ENCODE measurements at regions not wholly inside any gene's neighbourhood (a gene's known extent, or its start where the extent isn't known, plus 50 kb on each side); places are given as distances from the start of the nearest gene placed in this dataset.

DNA sequence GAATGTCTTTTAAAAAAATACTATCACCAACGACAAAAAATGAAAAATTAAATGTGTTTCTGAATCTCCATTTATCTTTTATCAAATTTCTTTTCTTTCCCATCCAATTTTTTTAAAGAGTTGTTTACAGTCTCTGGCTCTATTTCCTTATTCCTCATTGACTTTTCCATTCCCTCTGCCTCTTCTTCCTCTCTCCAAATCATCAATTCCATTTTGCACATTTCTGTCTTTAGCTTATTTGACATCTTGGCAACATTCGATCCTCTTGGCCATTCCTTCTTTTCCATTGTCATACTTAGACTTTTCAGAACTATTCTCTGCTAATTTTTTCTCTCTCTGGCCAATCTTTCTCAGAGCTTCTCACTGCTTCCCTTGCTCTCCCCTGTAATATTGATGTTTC lies 497.6 kb downstream of the PLPP3 start:
- no peaks in the 10 kb centered on the region for H3K4me1 ChIP-seq (ENCODE audit: insufficient read depth, low read length)
- H3K9me3 ChIP-seq (ENCODE audit: low read length) = no peaks in the 10 kb centered on the region
- WGBS (ENCODE audit: low lambda C conversion rate) = 2% methylated on average over 2 of the region's 2 CpGs
- no TSS peak for BruUV-seq (replicated peaks)
- no peak overlapping the region for H2AFZ ChIP-seq (ENCODE audit: low read length)
- H3K36me3 ChIP-seq (replicated peaks in 1 of 2; ENCODE audit: control insufficient read depth in 1 of 2, insufficient read depth in 2 of 2, low read length in 2 of 2) = no peaks in the 10 kb centered on the region
- H3K27me3 ChIP-seq (ENCODE audit: control insufficient read depth in 1 of 2, insufficient read depth in 2 of 2, low read length in 2 of 2) = 0 out of 5 replicates have a peak, but pooled peaks cover 0 to 2% of the 10 kb centered on the region in 2 experiments
- ChIA-PET POLR2A (no interaction called here), CTCF (ENCODE audit: low intra/inter-chr PET ratio, low total read pairs) (no interaction called here)
- in situ Hi-C loops (cut with HindIII; ENCODE audit: extremely low pct_ligation_motif_present, low pct_unique_long_range_greater_than_20kb) = no loop called here
- no peak overlapping the region for H3K4me2 ChIP-seq (ENCODE audit: low read depth, low read length)
- no peaks in the 10 kb centered on the region for H4K20me1 ChIP-seq (ENCODE audit: insufficient read depth, low read length)
- no peaks in the 10 kb centered on the region for H3K79me2 ChIP-seq (ENCODE audit: insufficient read depth, low read length)
- no peak overlapping the region for H3K27ac ChIP-seq (ENCODE audit: extremely low read length, insufficient read depth, low read length)
- no peak for FAIRE-seq
- no peak for ATAC-seq
- H3K9ac ChIP-seq (ENCODE audit: insufficient read depth, low read depth, low read length) = no peak overlapping the region
- intact Hi-C loops (cut with micrococcal nuclease; ENCODE audit: unreplicated experiment) = no loop called here
- no peak for TF ChIP-seq LCORL (IDR thresholded peaks at IDR 0.05)
- no peak for TF ChIP-seq LCORL (CRISPR knock-in tag; IDR thresholded peaks at IDR 0.05)
- TF ChIP-seq HNF1B (CRISPR knock-in tag; IDR thresholded peaks at IDR 0.05) = no peak
- no peak for TF ChIP-seq NONO (IDR thresholded peaks at IDR 0.05)
- no peak for TF ChIP-seq NONO (CRISPR knock-in tag; conservative IDR thresholded peaks at IDR 0.05)
- TF ChIP-seq NFATC3 (CRISPR knock-in tag; IDR thresholded peaks at IDR 0.05) = no peak
- TF ChIP-seq PREB (CRISPR knock-in tag; IDR thresholded peaks at IDR 0.05) = no peak
- TF ChIP-seq DNMT3B (CRISPR knock-in tag; conservative IDR thresholded peaks at IDR 0.05) = no peak
- TF ChIP-seq HDAC6 (IDR thresholded peaks at IDR 0.05; ENCODE audit: low read depth, low read length) = no peak
- TF ChIP-seq DMTF1 (CRISPR knock-in tag; IDR thresholded peaks at IDR 0.05) = no peak
- TF ChIP-seq ZBTB7A (CRISPR knock-in tag; IDR thresholded peaks at IDR 0.05) = no peak
- no peak for TF ChIP-seq ATF7-NPFF (CRISPR knock-in tag; IDR thresholded peaks at IDR 0.05; ENCODE audit: low read depth)
- DNase-seq (ENCODE audit: low spot score) = no peak
- H3K4me3 ChIP-seq (replicated peaks in 1 of 3; ENCODE audit: insufficient read depth in 1 of 3, low read depth in 2 of 3, low read length in 3 of 3) = no peak overlapping the region
